GM10248 (cell line): ENCODE measurements at regions not wholly inside any gene's neighbourhood (a gene's known extent, or its start where the extent isn't known, plus 50 kb on each side); places are given as distances from the start of the nearest gene placed in this dataset.

Source experiments
- CTCF ChIA-PET: fragments of 300-600 bp; sonication (Branson Sonifier 250); formaldehyde crosslinking; extraction: SDS; loops from one replicate; lab custom pipeline; 2021; ENCODE audit warnings: antibody characterized with exemption; lab: Yijun Ruan, JAX
- POLR2A ChIA-PET: fragments of 350-650 bp; sonication (Branson Sonifier 250); formaldehyde crosslinking; extraction: SDS; loops from one replicate; lab custom pipeline; 2020; ENCODE audit warnings: antibody characterized with exemption; lab: Yijun Ruan, JAX
- DNase-seq: peaks from one replicate; pipeline ENCODE4 v3.0.0; 2012; ENCODE audit errors: extremely low spot score
- TF ChIP-seq, protein P1 (sequence below): IDR thresholded peaks from 2 replicates; pipeline ENCODE4 v1.5.1; 2012; ENCODE audit warnings: mild to moderate bottlenecking, low read depth; ENCODE audit errors: extremely low read depth, missing control alignments, control extremely low read depth

DNA sequence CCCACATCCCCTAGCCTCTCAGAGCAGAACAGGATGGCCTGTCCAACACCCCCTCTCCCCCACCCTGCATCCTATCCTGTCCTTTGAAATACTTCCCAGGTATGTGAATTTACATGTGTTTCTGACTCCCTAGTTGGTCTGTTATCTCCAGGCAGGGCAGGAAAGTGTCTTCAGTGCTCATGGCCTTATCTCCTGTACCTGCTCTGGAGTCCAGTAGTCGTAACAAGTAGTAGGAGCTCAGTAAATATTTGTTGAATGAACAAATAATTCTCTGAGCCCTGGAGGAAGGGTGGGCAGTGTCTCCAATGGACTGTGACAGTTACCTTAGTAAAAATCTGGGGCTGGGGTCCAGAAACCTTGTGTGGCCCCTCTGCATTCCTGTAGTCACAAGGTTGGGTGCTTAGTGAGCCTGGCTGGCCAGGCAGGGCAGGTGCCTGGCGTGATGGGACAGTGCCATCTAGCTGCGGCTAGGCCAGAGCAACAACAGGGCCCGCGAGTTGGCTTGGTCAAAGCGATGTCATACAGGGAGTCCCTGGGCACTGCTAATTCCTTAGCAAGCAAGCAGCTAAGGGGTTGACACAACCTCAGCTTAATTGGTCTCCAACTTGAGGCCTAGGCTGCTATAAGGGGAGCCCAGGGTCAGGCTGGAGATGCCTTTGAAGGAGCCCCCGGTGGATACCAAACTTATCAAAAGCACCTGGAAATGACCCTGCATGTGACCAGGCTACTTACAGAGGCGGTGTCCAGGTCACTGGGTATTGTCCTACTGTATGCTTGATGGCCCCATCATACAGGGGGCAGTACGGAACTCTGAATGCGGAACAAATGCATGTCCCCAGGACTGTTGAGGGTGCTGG lies 89.0 kb upstream of the PPM1J start:
- TF ChIP-seq, protein P1, sequence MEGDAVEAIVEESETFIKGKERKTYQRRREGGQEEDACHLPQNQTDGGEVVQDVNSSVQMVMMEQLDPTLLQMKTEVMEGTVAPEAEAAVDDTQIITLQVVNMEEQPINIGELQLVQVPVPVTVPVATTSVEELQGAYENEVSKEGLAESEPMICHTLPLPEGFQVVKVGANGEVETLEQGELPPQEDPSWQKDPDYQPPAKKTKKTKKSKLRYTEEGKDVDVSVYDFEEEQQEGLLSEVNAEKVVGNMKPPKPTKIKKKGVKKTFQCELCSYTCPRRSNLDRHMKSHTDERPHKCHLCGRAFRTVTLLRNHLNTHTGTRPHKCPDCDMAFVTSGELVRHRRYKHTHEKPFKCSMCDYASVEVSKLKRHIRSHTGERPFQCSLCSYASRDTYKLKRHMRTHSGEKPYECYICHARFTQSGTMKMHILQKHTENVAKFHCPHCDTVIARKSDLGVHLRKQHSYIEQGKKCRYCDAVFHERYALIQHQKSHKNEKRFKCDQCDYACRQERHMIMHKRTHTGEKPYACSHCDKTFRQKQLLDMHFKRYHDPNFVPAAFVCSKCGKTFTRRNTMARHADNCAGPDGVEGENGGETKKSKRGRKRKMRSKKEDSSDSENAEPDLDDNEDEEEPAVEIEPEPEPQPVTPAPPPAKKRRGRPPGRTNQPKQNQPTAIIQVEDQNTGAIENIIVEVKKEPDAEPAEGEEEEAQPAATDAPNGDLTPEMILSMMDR: peak; percentile 97
- ChIA-PET POLR2A (no interaction called here), CTCF (interaction anchor here (0.6 to 13.5 kb wide), 35 partner anchors 9 to 446 kb away, joined by 3 to 410 read pairs (median 5); partner anchors contain the start of genes LRIG2 and PPM1J)
- DNase-seq: peak; percentile 83

- POLR2A ChIA-PET: no interaction called here
- no peak for DNase-seq
- CTCF ChIA-PET: interaction anchor here (1.0 to 13.5 kb wide), 5 partner anchors 9 to 409 kb away, joined by 3 to 410 read pairs (median 8); partner anchors contain the start of gene PPM1J
- TF ChIP-seq, protein P1: no peak
These were observed 85.2 kb upstream of the PPM1J start for GRCh38 chr1:112800289-112800688.

DNA sequence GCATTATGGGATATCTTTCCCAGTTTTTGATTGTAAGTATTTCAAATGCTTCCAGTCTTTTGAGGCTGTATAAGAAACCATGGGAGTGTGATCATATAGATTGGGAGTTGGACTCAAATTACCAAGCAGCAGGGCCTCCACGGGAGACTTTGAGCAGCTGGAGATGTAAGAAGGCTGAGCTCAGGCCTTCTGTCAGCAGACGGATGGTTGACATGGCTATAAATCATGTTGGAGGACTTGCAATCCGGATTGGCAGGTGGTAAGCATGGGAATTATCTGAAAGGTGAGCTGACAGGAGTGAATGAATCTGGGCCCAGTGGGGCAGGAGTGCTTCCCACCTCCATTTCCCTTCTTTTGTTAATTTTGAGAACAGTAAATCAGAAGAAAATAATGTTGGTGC lies 83.2 kb upstream of the PPM1J start:
- TF ChIP-seq, protein P1: no peak
- POLR2A ChIA-PET: interaction anchor here (0.6 kb wide), 1 partner anchor 805 kb away, joined by 3 read pairs; no protein-coding TSS in a partner anchor
- no peak for DNase-seq
- CTCF ChIA-PET: interaction anchor here (1.1 to 13.5 kb wide), 6 partner anchors 11 to 408 kb away, joined by 3 to 410 read pairs (median 5); partner anchors contain the start of gene PPM1J

DNA sequence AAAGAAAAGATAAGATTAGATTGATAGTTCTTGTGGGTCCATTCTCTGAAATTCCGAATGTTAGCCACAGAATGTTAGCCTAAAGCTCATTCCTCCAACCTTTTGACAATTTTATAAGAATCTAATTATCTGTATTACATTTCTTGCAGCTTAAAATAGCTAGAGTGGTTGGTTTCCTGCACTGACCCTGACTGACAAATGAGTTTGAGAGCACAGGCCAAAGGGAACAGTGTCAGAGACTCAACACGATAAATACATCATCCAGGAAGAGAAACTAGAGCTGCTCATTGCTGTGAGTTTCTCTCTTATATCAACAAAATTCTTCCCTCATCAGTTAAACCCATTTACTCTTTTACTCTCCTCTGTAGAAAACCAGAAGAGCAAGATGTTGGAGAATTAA lies 82.1 kb upstream of the PPM1J start:
- TF ChIP-seq, protein P1: no peak
- ChIA-PET CTCF (interaction anchor here (1.2 to 13.5 kb wide), 4 partner anchors 12 to 407 kb away, joined by 4 to 410 read pairs (median 7); partner anchors contain the start of gene PPM1J), POLR2A (no interaction called here)
- DNase-seq: no peak

GRCh38 chr1:112794654-112795239 lies 79.6 kb upstream of the PPM1J start:
- ChIA-PET CTCF (interaction anchor here (1.5 kb wide), 1 partner anchor 79 kb away, joined by 5 read pairs; the partner anchor contains the start of gene PPM1J), POLR2A (no interaction called here)
- peak; percentile 59 for DNase-seq
- TF ChIP-seq, protein P1: no peak
